Thyroid gland (tissue), 4 donors: ENCODE measurements at regions not wholly inside any gene's neighbourhood (a gene's known extent, or its start where the extent isn't known, plus 50 kb on each side); places are given as distances from the start of the nearest gene placed in this dataset.

Source experiments
- CTCF ChIP-seq, 6 experiments: fragments of 200-600 bp in 3 of 6; fragments of 450-650 bp in 3 of 6; sonication (generic) in 3 of 6; IDR thresholded peaks; one replicate each; pipeline ENCODE4 v1.5.1; 2016 to 2019; ENCODE audit warnings: antibody characterized with exemption in 6 of 6, mild to moderate bottlenecking in 2 of 6, inconsistent platforms in 1 of 6, moderate library complexity in 1 of 6
- POLR2A ChIP-seq, 2 donors: fragments of 450-650 bp; IDR thresholded peaks; one replicate each; pipeline ENCODE4 v1.6.1; 2017; ENCODE audit warnings: antibody characterized with exemption in 2 of 2, mild to moderate bottlenecking in 2 of 2, moderate library complexity in 1 of 2

- no peak for TF ChIP-seq CTCF (IDR thresholded peaks at IDR 0.05)
- TF ChIP-seq POLR2A (IDR thresholded peaks at IDR 0.05) = peak in 1 of 2 donors; percentile 75
These were observed 431.7 kb downstream of the KLF12 start for GRCh38 chr13:73702419-73703071.
